WTC11 (cell line): ENCODE measurements at regions not wholly inside any gene's neighbourhood (a gene's known extent, or its start where the extent isn't known, plus 50 kb on each side); places are given as distances from the start of the nearest gene placed in this dataset.

Experiments
- ATAC-seq: fragments of 200-7000 bp; cut with Tn5 transposase; 2 replicates; pipeline ENCODE4 v1.10.0; 2021; ENCODE audit warnings: mild to moderate bottlenecking, moderate library complexity
- CTCF ChIA-PET: fragments of 300-600 bp; sonication (Branson Sonifier 250); formaldehyde crosslinking; loops from one replicate; lab custom pipeline; 2021; ENCODE audit warnings: antibody characterized with exemption; lab: Charles Lee
- POLR2A ChIA-PET: fragments of 350-600 bp; sonication (Branson Sonifier 250); formaldehyde crosslinking; loops from one replicate; lab custom pipeline; 2021; ENCODE audit warnings: antibody characterized with exemption; lab: Charles Lee
- DNase-seq: peaks from one replicate; pipeline ENCODE4 v3.0.0; 2021; ENCODE audit warnings: low spot score
- H3K27ac Mint-ChIP-seq: 2 replicates; pipeline ENCODE4 v1.8.0; 2021; ENCODE audit warnings: mixed read lengths
- H3K27me3 Mint-ChIP-seq: 2 replicates; pipeline ENCODE4 v1.8.0; 2021; ENCODE audit warnings: low read depth, mild to moderate bottlenecking, moderate library complexity, mixed read lengths
- H3K36me3 Mint-ChIP-seq: 2 replicates; pipeline ENCODE4 v1.8.0; 2021; ENCODE audit warnings: mixed read lengths
- H3K4me1 Mint-ChIP-seq: 2 replicates; pipeline ENCODE4 v1.8.0; 2022; ENCODE audit warnings: mixed read lengths
- H3K4me3 Mint-ChIP-seq: 2 replicates; pipeline ENCODE4 v1.8.0; 2021; ENCODE audit warnings: mild to moderate bottlenecking, moderate library complexity, mixed read lengths
- H3K9me3 Mint-ChIP-seq: 2 replicates; pipeline ENCODE4 v1.8.0; 2021; ENCODE audit warnings: mixed read lengths
- CREB1 ChIP-seq: sonication (generic); formaldehyde crosslinking; IDR thresholded peaks from 2 replicates; pipeline ENCODE4 v1.8.0; 2023; ENCODE audit warnings: mild to moderate bottlenecking, missing genetic modification reagents
- ESRRA ChIP-seq: sonication (generic); formaldehyde crosslinking; IDR thresholded peaks from 2 replicates; pipeline ENCODE4 v1.8.1; 2022; ENCODE audit warnings: mild to moderate bottlenecking, missing genetic modification reagents, borderline replicate concordance
- HMGA2 ChIP-seq: fragments of 250-450 bp; sonication (Bioruptor Pico); IDR thresholded peaks from 2 replicates; pipeline ENCODE4 v1.4.0; 2021; ENCODE audit warnings: mild to moderate bottlenecking, moderate library complexity
- JUN ChIP-seq: sonication (generic); formaldehyde crosslinking; IDR thresholded peaks from 2 replicates; pipeline ENCODE4 v1.8.0; 2023; ENCODE audit warnings: mild to moderate bottlenecking, missing genetic modification reagents
- NFE2L1 ChIP-seq: sonication (generic); formaldehyde crosslinking; IDR thresholded peaks from 2 replicates; pipeline ENCODE4 v1.8.1; 2023; ENCODE audit warnings: missing genetic modification reagents
- PREB ChIP-seq: sonication (generic); formaldehyde crosslinking; IDR thresholded peaks from 2 replicates; pipeline ENCODE4 v1.8.1; 2022; ENCODE audit warnings: mild to moderate bottlenecking, missing genetic modification reagents, moderate library complexity, borderline replicate concordance
- RELA ChIP-seq: sonication (generic); formaldehyde crosslinking; IDR thresholded peaks from 2 replicates; pipeline ENCODE4 v1.8.1; 2022; ENCODE audit warnings: missing genetic modification reagents, mild to moderate bottlenecking, borderline replicate concordance
- RORB ChIP-seq: fragments of 250-450 bp; sonication (Bioruptor Pico); IDR thresholded peaks from 2 replicates; pipeline ENCODE4 v1.9.0; 2021; ENCODE audit warnings: mild to moderate bottlenecking
- TEAD1 ChIP-seq: sonication (generic); formaldehyde crosslinking; IDR thresholded peaks from 2 replicates; pipeline ENCODE4 v1.8.0; 2022; ENCODE audit warnings: mild to moderate bottlenecking, missing genetic modification reagents
- TEAD4 ChIP-seq: sonication (generic); formaldehyde crosslinking; IDR thresholded peaks from 2 replicates; pipeline ENCODE4 v1.8.0; 2022; ENCODE audit warnings: mild to moderate bottlenecking, missing genetic modification reagents
- ZBTB21 ChIP-seq: sonication (generic); formaldehyde crosslinking; IDR thresholded peaks from 2 replicates; pipeline ENCODE4 v1.8.1; 2023; ENCODE audit warnings: mild to moderate bottlenecking, missing genetic modification reagents, borderline replicate concordance
- ZNF263 ChIP-seq: sonication (generic); formaldehyde crosslinking; IDR thresholded peaks from 2 replicates; pipeline ENCODE4 v1.8.1; 2022; ENCODE audit warnings: low read depth, mild to moderate bottlenecking, moderate library complexity, missing genetic modification reagents
- ZSCAN18 ChIP-seq: fragments of 250-450 bp; sonication (Bioruptor Pico); IDR thresholded peaks from 2 replicates; pipeline ENCODE4 v2.1.2; 2022; ENCODE audit warnings: mild to moderate bottlenecking, moderate library complexity
- TF ChIP-seq, protein P1 (sequence below): sonication (generic); formaldehyde crosslinking; IDR thresholded peaks from 2 replicates; pipeline ENCODE4 v1.8.1; 2023; ENCODE audit warnings: mild to moderate bottlenecking, missing genetic modification reagents, borderline replicate concordance
- TF ChIP-seq, protein P2 (sequence below): sonication (generic); formaldehyde crosslinking; IDR thresholded peaks from 2 replicates; pipeline ENCODE4 v1.8.1; 2022; ENCODE audit warnings: mild to moderate bottlenecking, moderate library complexity, missing genetic modification reagents
- TF ChIP-seq, protein P3 (sequence below): sonication (generic); formaldehyde crosslinking; IDR thresholded peaks from 2 replicates; pipeline ENCODE4 v1.8.0; 2022; ENCODE audit warnings: missing genetic modification reagents

DNA sequence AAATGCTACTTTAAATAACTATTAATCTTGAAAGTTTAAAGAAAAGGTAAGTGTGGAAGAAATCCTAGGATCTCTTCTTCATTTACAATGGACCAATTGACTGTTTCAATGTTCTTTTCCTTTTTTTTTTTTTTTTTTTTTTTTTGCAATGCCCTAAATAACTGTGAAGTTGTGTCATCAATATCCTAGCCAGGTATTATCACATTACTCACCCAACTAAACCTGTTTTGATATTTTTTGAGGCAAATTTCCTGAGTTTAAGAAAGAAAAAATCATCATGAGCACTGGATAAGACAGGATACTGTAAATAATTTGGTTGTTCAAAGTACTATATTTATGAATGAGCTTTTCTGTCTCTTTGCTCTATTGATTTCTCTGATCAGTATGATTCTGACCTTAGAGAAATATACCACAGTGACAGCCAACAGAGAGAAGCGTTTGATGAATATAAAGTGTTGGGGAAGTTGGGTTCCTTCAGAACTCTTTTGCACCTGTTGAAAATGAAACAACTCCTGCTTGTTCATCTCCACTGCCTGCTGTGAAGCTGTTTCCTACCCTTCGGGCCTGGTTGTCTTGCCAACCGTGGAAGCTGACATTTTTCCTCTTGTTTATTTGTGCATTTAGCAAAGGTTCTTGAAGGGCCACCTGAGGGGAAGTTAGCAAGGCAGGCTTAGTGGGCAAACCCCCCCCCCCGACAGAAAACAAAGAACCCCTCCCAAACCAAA lies 1220.5 kb upstream of the SLC10A2 start (continued):
- TF ChIP-seq, protein P1, sequence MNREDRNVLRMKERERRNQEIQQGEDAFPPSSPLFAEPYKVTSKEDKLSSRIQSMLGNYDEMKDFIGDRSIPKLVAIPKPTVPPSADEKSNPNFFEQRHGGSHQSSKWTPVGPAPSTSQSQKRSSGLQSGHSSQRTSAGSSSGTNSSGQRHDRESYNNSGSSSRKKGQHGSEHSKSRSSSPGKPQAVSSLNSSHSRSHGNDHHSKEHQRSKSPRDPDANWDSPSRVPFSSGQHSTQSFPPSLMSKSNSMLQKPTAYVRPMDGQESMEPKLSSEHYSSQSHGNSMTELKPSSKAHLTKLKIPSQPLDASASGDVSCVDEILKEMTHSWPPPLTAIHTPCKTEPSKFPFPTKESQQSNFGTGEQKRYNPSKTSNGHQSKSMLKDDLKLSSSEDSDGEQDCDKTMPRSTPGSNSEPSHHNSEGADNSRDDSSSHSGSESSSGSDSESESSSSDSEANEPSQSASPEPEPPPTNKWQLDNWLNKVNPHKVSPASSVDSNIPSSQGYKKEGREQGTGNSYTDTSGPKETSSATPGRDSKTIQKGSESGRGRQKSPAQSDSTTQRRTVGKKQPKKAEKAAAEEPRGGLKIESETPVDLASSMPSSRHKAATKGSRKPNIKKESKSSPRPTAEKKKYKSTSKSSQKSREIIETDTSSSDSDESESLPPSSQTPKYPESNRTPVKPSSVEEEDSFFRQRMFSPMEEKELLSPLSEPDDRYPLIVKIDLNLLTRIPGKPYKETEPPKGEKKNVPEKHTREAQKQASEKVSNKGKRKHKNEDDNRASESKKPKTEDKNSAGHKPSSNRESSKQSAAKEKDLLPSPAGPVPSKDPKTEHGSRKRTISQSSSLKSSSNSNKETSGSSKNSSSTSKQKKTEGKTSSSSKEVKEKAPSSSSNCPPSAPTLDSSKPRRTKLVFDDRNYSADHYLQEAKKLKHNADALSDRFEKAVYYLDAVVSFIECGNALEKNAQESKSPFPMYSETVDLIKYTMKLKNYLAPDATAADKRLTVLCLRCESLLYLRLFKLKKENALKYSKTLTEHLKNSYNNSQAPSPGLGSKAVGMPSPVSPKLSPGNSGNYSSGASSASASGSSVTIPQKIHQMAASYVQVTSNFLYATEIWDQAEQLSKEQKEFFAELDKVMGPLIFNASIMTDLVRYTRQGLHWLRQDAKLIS: no peak
- no peak for TF ChIP-seq ZSCAN18 (CRISPR knock-in tag)
- no peak for TF ChIP-seq ESRRA (CRISPR knock-in tag)

DNA sequence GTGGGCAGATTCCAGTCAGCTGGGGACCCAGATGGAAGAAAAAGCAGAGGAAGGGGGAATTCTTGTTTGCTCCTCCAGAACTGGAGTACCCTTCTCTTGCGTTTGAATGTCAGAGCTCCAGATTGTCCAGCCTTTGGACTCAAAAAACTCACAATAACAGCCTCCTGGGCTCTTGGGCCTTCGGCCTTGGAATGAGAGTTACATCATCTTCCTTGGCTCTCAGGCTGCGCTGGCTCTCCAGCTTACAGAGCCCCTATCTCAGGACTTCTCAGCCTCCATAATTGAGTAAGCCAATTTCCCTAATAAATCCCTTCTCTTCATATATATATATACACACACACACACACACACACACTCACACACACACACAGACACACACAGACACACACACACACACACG lies 1215.7 kb upstream of the SLC10A2 start:
- H3K36me3 Mint-ChIP-seq: peaks cover 8% of the 10 kb centered on the region; the same call in 1 of the 2 replicates
- H3K27ac Mint-ChIP-seq: no peak overlapping the region
- no peaks in the 10 kb centered on the region for H3K27me3 Mint-ChIP-seq
- peaks cover 7% of the 10 kb centered on the region for H3K4me1 Mint-ChIP-seq
- CTCF ChIA-PET: no interaction called here
- DNase-seq (no peak), ATAC-seq (no peak)
- peaks cover 13% of the 10 kb centered on the region for H3K9me3 Mint-ChIP-seq
- TF ChIP-seq, protein P2, sequence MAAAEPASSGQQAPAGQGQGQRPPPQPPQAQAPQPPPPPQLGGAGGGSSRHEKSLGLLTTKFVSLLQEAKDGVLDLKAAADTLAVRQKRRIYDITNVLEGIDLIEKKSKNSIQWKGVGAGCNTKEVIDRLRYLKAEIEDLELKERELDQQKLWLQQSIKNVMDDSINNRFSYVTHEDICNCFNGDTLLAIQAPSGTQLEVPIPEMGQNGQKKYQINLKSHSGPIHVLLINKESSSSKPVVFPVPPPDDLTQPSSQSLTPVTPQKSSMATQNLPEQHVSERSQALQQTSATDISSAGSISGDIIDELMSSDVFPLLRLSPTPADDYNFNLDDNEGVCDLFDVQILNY (CRISPR knock-in tag): no peak
- TF ChIP-seq CREB1 (CRISPR knock-in tag): no peak
- TF ChIP-seq ZNF263: no peak
- TF ChIP-seq ZBTB21 (CRISPR knock-in tag): no peak
- no peak for TF ChIP-seq HMGA2
- TF ChIP-seq TEAD1 (CRISPR knock-in tag): no peak
- TF ChIP-seq TEAD4 (CRISPR knock-in tag): no peak
- TF ChIP-seq PREB (CRISPR knock-in tag): no peak
- no peak for TF ChIP-seq RORB (CRISPR knock-in tag)
- no peak for TF ChIP-seq RELA (CRISPR knock-in tag)
- POLR2A ChIA-PET: no interaction called here
- H3K4me3 Mint-ChIP-seq: no peak overlapping the region

DNA sequence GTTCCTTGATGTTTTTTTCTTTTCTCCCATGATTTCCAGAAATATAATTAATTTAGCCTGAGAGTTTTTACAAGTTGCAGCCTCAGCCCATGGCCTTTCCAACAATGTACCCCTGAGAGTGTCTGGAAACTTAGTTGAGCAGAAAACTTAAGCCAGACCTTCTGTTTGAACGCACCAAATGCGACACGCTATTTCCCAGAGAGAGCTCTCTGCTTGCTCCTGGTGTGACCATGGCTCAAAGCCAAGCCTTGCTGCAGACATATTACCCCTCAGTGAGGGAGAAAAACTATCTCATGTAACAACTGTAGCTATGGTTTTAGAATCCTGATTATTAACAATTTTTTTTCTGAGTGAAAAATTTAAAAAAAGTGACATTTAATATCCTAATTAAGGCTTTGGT lies 1204.5 kb upstream of the SLC10A2 start:
- ATAC-seq: no peak
- ChIA-PET POLR2A (no interaction called here), CTCF (no interaction called here)
- Mint-ChIP-seq H3K4me1 (peaks cover 5% of the 10 kb centered on the region), H3K4me3 (no peak overlapping the region), H3K36me3 (peaks cover 19% of the 10 kb centered on the region), H3K9me3 (peaks cover 24% of the 10 kb centered on the region), H3K27ac (no peak overlapping the region), H3K27me3 (no peaks in the 10 kb centered on the region)
- TF ChIP-seq ZSCAN18 (CRISPR knock-in tag): no peak
- no peak for TF ChIP-seq NFE2L1 (CRISPR knock-in tag)
- TF ChIP-seq JUN (CRISPR knock-in tag): no peak
- no peak for TF ChIP-seq CREB1 (CRISPR knock-in tag)
- TF ChIP-seq TEAD4 (CRISPR knock-in tag): no peak
- TF ChIP-seq, protein P3, sequence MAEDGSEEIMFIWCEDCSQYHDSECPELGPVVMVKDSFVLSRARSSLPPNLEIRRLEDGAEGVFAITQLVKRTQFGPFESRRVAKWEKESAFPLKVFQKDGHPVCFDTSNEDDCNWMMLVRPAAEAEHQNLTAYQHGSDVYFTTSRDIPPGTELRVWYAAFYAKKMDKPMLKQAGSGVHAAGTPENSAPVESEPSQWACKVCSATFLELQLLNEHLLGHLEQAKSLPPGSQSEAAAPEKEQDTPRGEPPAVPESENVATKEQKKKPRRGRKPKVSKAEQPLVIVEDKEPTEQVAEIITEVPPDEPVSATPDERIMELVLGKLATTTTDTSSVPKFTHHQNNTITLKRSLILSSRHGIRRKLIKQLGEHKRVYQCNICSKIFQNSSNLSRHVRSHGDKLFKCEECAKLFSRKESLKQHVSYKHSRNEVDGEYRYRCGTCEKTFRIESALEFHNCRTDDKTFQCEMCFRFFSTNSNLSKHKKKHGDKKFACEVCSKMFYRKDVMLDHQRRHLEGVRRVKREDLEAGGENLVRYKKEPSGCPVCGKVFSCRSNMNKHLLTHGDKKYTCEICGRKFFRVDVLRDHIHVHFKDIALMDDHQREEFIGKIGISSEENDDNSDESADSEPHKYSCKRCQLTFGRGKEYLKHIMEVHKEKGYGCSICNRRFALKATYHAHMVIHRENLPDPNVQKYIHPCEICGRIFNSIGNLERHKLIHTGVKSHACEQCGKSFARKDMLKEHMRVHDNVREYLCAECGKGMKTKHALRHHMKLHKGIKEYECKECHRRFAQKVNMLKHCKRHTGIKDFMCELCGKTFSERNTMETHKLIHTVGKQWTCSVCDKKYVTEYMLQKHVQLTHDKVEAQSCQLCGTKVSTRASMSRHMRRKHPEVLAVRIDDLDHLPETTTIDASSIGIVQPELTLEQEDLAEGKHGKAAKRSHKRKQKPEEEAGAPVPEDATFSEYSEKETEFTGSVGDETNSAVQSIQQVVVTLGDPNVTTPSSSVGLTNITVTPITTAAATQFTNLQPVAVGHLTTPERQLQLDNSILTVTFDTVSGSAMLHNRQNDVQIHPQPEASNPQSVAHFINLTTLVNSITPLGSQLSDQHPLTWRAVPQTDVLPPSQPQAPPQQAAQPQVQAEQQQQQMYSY: no peak
- no peak for DNase-seq
